CD4-positive, CD25-positive, alpha-beta regulatory T cell (primary cell): ENCODE measurements at regions not wholly inside any gene's neighbourhood (a gene's known extent, or its start where the extent isn't known, plus 50 kb on each side); places are given as distances from the start of the nearest gene placed in this dataset.

Experiments
- ATAC-seq, 2 donors: fragments of 150-1000 bp; cut with Tn5 transposase; one replicate each; pipeline ENCODE4 v1.10.0; 2021; ENCODE audit warnings: low read depth in 2 of 2, moderate number of reproducible peaks in 2 of 2, moderate library complexity in 1 of 2
- DNase-seq, 3 donors: peaks; one replicate each; pipeline versions ENCODE4 v3.0.0 to v3.0.0-alpha.2; 2012 to 2022; ENCODE audit warnings: mixed read lengths in 1 of 3
- H3K27ac ChIP-seq: one replicate; pipeline ENCODE4 v1.7.0; 2013; ENCODE audit warnings: mild to moderate bottlenecking, low read length; ENCODE audit not compliant: insufficient read depth, poor library complexity, severe bottlenecking
- H3K27me3 ChIP-seq: one replicate; pipeline ENCODE4 v1.7.0; 2013; ENCODE audit warnings: low read length; ENCODE audit not compliant: control insufficient read depth, insufficient read depth
- H3K36me3 ChIP-seq: one replicate; pipeline ENCODE4 v1.7.0; 2013; ENCODE audit warnings: mild to moderate bottlenecking, low read length, moderate library complexity; ENCODE audit not compliant: control insufficient read depth, insufficient read depth
- H3K4me1 ChIP-seq: 2 replicates; pipeline ENCODE4 v1.7.0; 2013; ENCODE audit warnings: mild to moderate bottlenecking, low read length; ENCODE audit not compliant: insufficient read depth, control insufficient read depth, poor library complexity, severe bottlenecking
- H3K4me3 ChIP-seq: one replicate; pipeline ENCODE4 v1.7.0; 2013; ENCODE audit warnings: low read depth, mild to moderate bottlenecking, low read length, moderate library complexity
- H3K9me3 ChIP-seq, 2 experiments: 1 replicate in 1 of 2; 2 replicates in 1 of 2; pipeline ENCODE4 v1.7.0; 2013; ENCODE audit warnings: low read length in 2 of 2, mild to moderate bottlenecking in 1 of 2, moderate library complexity in 1 of 2; ENCODE audit not compliant: control insufficient read depth in 2 of 2
- H3K27ac Mint-ChIP-seq, 3 donors: one replicate each; pipeline ENCODE4 v1.8.0; 2020 to 2022; ENCODE audit warnings: mild to moderate bottlenecking in 3 of 3, mixed read lengths in 3 of 3, moderate library complexity in 2 of 3
- H3K27me3 Mint-ChIP-seq: one replicate; pipeline ENCODE4 v1.8.0; 2022; ENCODE audit warnings: mild to moderate bottlenecking, mixed read lengths
- H3K36me3 Mint-ChIP-seq: one replicate; pipeline ENCODE4 v1.8.0; 2020; ENCODE audit warnings: mixed read lengths
- H3K4me1 Mint-ChIP-seq, 4 donors: one replicate each; pipeline ENCODE4 v1.8.0; 2020 to 2022; ENCODE audit warnings: mixed read lengths in 4 of 4, mild to moderate bottlenecking in 1 of 4
- H3K4me3 Mint-ChIP-seq, 4 donors: one replicate each; pipeline ENCODE4 v1.8.0; 2020 to 2022; ENCODE audit warnings: mild to moderate bottlenecking in 4 of 4, mixed read lengths in 4 of 4, moderate library complexity in 3 of 4
- H3K9me3 Mint-ChIP-seq, 7 donors: one replicate each; pipeline ENCODE4 v1.8.0; 2020 to 2022; ENCODE audit warnings: mixed read lengths in 7 of 7, mild to moderate bottlenecking in 3 of 7, moderate library complexity in 2 of 7

- no peaks in the 10 kb centered on the region for H3K27me3 ChIP-seq
- H3K36me3 ChIP-seq, result no peaks in the 10 kb centered on the region
- peaks cover 5% of the 10 kb centered on the region for H3K27me3 Mint-ChIP-seq
- no peak overlapping the region for H3K4me3 ChIP-seq
- H3K4me3 Mint-ChIP-seq, result no peak overlapping the region
- H3K27ac Mint-ChIP-seq, result no peak overlapping the region
- ATAC-seq (no peak), DNase-seq (no peak)
- H3K36me3 Mint-ChIP-seq, result no peaks in the 10 kb centered on the region
- no peaks in the 10 kb centered on the region for H3K4me1 Mint-ChIP-seq
- H3K4me1 ChIP-seq, result no peaks in the 10 kb centered on the region
- no peak overlapping the region for H3K27ac ChIP-seq
- H3K9me3 ChIP-seq, result peaks cover 5 to 9% of the 10 kb centered on the region in 2 experiments
- peaks cover 6 to 50% (median 13%) of the 10 kb centered on the region in 7 donors for H3K9me3 Mint-ChIP-seq
Measured at GRCh38 chr11:101211407-101211975, 81.9 kb upstream of the PGR start.

- no peaks in the 10 kb centered on the region for H3K9me3 ChIP-seq
- DNase-seq, result no peak
- ATAC-seq, result no peak
- Mint-ChIP-seq H3K27me3 (no peaks in the 10 kb centered on the region), H3K27ac (no peak overlapping the region), H3K36me3 (no peaks in the 10 kb centered on the region), H3K4me3 (no peak overlapping the region), H3K9me3 (peaks cover 0 to 15% (median 5%) of the 10 kb centered on the region in 7 donors), H3K4me1 (no peaks in the 10 kb centered on the region)
- no peaks in the 10 kb centered on the region for H3K36me3 ChIP-seq
- H3K4me1 ChIP-seq, result no peaks in the 10 kb centered on the region
- no peaks in the 10 kb centered on the region for H3K27me3 ChIP-seq
- no peak overlapping the region for H3K27ac ChIP-seq
- H3K4me3 ChIP-seq, result no peak overlapping the region
Measured at GRCh38 chr11:101202614-101203013, 73.0 kb upstream of the PGR start.

- ATAC-seq (no peak), DNase-seq (no peak)
- Mint-ChIP-seq H3K4me1 (no peaks in the 10 kb centered on the region), H3K27ac (no peak overlapping the region), H3K9me3 (peaks cover 0 to 9% (median 4%) of the 10 kb centered on the region in 7 donors), H3K36me3 (no peaks in the 10 kb centered on the region), H3K27me3 (no peaks in the 10 kb centered on the region), H3K4me3 (no peak overlapping the region)
- Histone ChIP-seq H3K9me3 (no peaks in the 10 kb centered on the region), H3K4me1 (no peaks in the 10 kb centered on the region), H3K4me3 (no peak overlapping the region), H3K27ac (no peak overlapping the region), H3K36me3 (no peaks in the 10 kb centered on the region), H3K27me3 (no peaks in the 10 kb centered on the region)
Measured at GRCh38 chr11:101199416-101199815, 69.8 kb upstream of the PGR start.

- H3K27ac ChIP-seq, result no peak overlapping the region
- no peaks in the 10 kb centered on the region for H3K4me1 ChIP-seq
- no peaks in the 10 kb centered on the region for H3K9me3 ChIP-seq
- Mint-ChIP-seq H3K27ac (no peak overlapping the region), H3K4me3 (no peak overlapping the region), H3K4me1 (no peaks in the 10 kb centered on the region), H3K27me3 (no peaks in the 10 kb centered on the region), H3K9me3 (peaks cover 0 to 12% (median 5%) of the 10 kb centered on the region in 7 donors), H3K36me3 (no peaks in the 10 kb centered on the region)
- H3K4me3 ChIP-seq, result no peak overlapping the region
- H3K27me3 ChIP-seq, result no peaks in the 10 kb centered on the region
- ATAC-seq (no peak), DNase-seq (no peak)
- no peaks in the 10 kb centered on the region for H3K36me3 ChIP-seq
Measured at GRCh38 chr11:101195294-101195693, 65.7 kb upstream of the PGR start.

- H3K4me1 ChIP-seq, result no peaks in the 10 kb centered on the region
- Mint-ChIP-seq H3K9me3 (peaks cover 0 to 17% (median 9%) of the 10 kb centered on the region in 7 donors), H3K4me3 (no peak overlapping the region), H3K36me3 (no peaks in the 10 kb centered on the region), H3K27me3 (no peaks in the 10 kb centered on the region), H3K4me1 (no peaks in the 10 kb centered on the region), H3K27ac (no peak overlapping the region)
- no peak overlapping the region for H3K27ac ChIP-seq
- H3K4me3 ChIP-seq, result no peak overlapping the region
- ATAC-seq (no peak), DNase-seq (no peak)
- no peaks in the 10 kb centered on the region for H3K27me3 ChIP-seq
- H3K36me3 ChIP-seq, result no peaks in the 10 kb centered on the region
- H3K9me3 ChIP-seq, result no peaks in the 10 kb centered on the region
Measured at GRCh38 chr11:101188801-101189200, 59.2 kb upstream of the PGR start.

- ATAC-seq (no peak), DNase-seq (no peak)
- H3K36me3 Mint-ChIP-seq, result no peaks in the 10 kb centered on the region
- Histone ChIP-seq H3K4me3 (no peak overlapping the region), H3K9me3 (no peaks in the 10 kb centered on the region), H3K4me1 (no peaks in the 10 kb centered on the region), H3K36me3 (no peaks in the 10 kb centered on the region), H3K27ac (no peak overlapping the region), H3K27me3 (no peaks in the 10 kb centered on the region)
- peaks cover 0 to 13% (median 8%) of the 10 kb centered on the region in 7 donors for H3K9me3 Mint-ChIP-seq
- H3K27me3 Mint-ChIP-seq, result no peaks in the 10 kb centered on the region
- H3K4me3 Mint-ChIP-seq, result no peak overlapping the region
- no peak overlapping the region for H3K27ac Mint-ChIP-seq
- H3K4me1 Mint-ChIP-seq, result no peaks in the 10 kb centered on the region
Measured at GRCh38 chr11:101188173-101188572, 58.6 kb upstream of the PGR start.

- H3K4me1 ChIP-seq, result no peaks in the 10 kb centered on the region
- H3K9me3 Mint-ChIP-seq, result peaks cover 0 to 13% (median 9%) of the 10 kb centered on the region in 7 donors
- no peaks in the 10 kb centered on the region for H3K9me3 ChIP-seq
- no peaks in the 10 kb centered on the region for H3K36me3 Mint-ChIP-seq
- H3K27ac ChIP-seq, result no peak overlapping the region
- no peak for ATAC-seq
- no peak for DNase-seq
- no peak overlapping the region for H3K4me3 Mint-ChIP-seq
- no peaks in the 10 kb centered on the region for H3K4me1 Mint-ChIP-seq
- H3K27ac Mint-ChIP-seq, result no peak overlapping the region
- H3K36me3 ChIP-seq, result no peaks in the 10 kb centered on the region
- H3K27me3 ChIP-seq, result no peaks in the 10 kb centered on the region
- H3K27me3 Mint-ChIP-seq, result no peaks in the 10 kb centered on the region
- no peak overlapping the region for H3K4me3 ChIP-seq
Measured at GRCh38 chr11:101187748-101188147, 58.1 kb upstream of the PGR start.

GRCh38 chr11:101185985-101186384 is 56.4 kb upstream of the PGR start:
- Histone ChIP-seq H3K4me1 (no peaks in the 10 kb centered on the region), H3K4me3 (no peak overlapping the region), H3K9me3 (no peaks in the 10 kb centered on the region), H3K27me3 (no peaks in the 10 kb centered on the region), H3K36me3 (no peaks in the 10 kb centered on the region), H3K27ac (no peak overlapping the region)
- DNase-seq (no peak), ATAC-seq (no peak)
- no peaks in the 10 kb centered on the region for H3K36me3 Mint-ChIP-seq
- no peak overlapping the region for H3K27ac Mint-ChIP-seq
- no peaks in the 10 kb centered on the region for H3K27me3 Mint-ChIP-seq
- no peaks in the 10 kb centered on the region for H3K4me1 Mint-ChIP-seq
- H3K9me3 Mint-ChIP-seq, result peaks cover 4 to 13% (median 10%) of the 10 kb centered on the region in 7 donors
- no peak overlapping the region for H3K4me3 Mint-ChIP-seq
